Sigmoid colon (tissue), 6 donors: ENCODE measurements at regions not wholly inside any gene's neighbourhood (a gene's known extent, or its start where the extent isn't known, plus 50 kb on each side); places are given as distances from the start of the nearest gene placed in this dataset.

Source experiments
- DNase-seq: peaks from one replicate; pipeline ENCODE4 v3.0.0-alpha.2; 2019
- H3K27ac ChIP-seq, 4 donors: fragments of 200-600 bp; sonication (generic); one replicate each; pipeline ENCODE4 v1.5.1; 2016 to 2019; ENCODE audit warnings: mild to moderate bottlenecking in 1 of 4
- H3K27me3 ChIP-seq, 3 donors: fragments of 200-600 bp; sonication (generic); one replicate each; pipeline ENCODE4 v1.5.1; 2019; ENCODE audit warnings: mild to moderate bottlenecking in 1 of 3
- H3K36me3 ChIP-seq, 4 donors: fragments of 200-600 bp; sonication (generic); one replicate each; pipeline ENCODE4 v1.5.1; 2016 to 2019
- H3K4me1 ChIP-seq, 4 donors: fragments of 200-600 bp; sonication (generic); one replicate each; pipeline ENCODE4 v1.5.1; 2017 to 2019
- H3K4me3 ChIP-seq, 4 donors: fragments of 200-600 bp; sonication (generic); one replicate each; pipeline ENCODE4 v1.5.1; 2017 to 2019; ENCODE audit warnings: mild to moderate bottlenecking in 2 of 4, moderate library complexity in 1 of 4
- H3K9me3 ChIP-seq, 4 donors: fragments of 200-600 bp in 3 of 4; sonication (generic) in 3 of 4; one replicate each; pipeline versions ENCODE4 v1.5.1 to v1.6.1; 2013 to 2019
- CTCF ChIP-seq, 4 experiments: fragments of 450-650 bp in 3 of 4; fragments of 200-600 bp in 1 of 4; IDR thresholded peaks; one replicate each; pipeline ENCODE4 v1.5.1; 2016 to 2019; ENCODE audit warnings: antibody characterized with exemption in 4 of 4, mild to moderate bottlenecking in 3 of 4, moderate library complexity in 2 of 4
- EP300 ChIP-seq, 4 donors: sonication (generic); formaldehyde crosslinking; IDR thresholded peaks; one replicate each; pipeline ENCODE4 v1.6.1; 2017; ENCODE audit warnings: antibody characterized with exemption in 4 of 4
- POLR2A ChIP-seq, 2 donors: fragments of 450-650 bp; IDR thresholded peaks; one replicate each; pipeline ENCODE4 v1.6.1; 2016; ENCODE audit warnings: antibody characterized with exemption in 2 of 2, mild to moderate bottlenecking in 2 of 2, moderate library complexity in 2 of 2
- POLR2AphosphoS5 ChIP-seq, 4 donors: sonication (generic); formaldehyde crosslinking; IDR thresholded peaks; one replicate each; pipeline ENCODE4 v1.6.1; 2017; ENCODE audit warnings: antibody characterized with exemption in 4 of 4
- WGBS, 2 donors: extraction: QIAGEN DNeasy Blood & Tissue Kit; methylation state at CpG; one replicate each; pipeline ENCODE4 v1.1.7; 2013; 5-methylcytosine and 5-hydroxymethylcytosine counted together
- intact Hi-C: fragments of 100-400 bp; cut with DNase I; formaldehyde crosslinking; loops from one replicate; pipeline ENCODE4 v1.15.1; 2023
- donor health status: healthy with polysubstance abuse.
- donor health status: healthy.

DNA sequence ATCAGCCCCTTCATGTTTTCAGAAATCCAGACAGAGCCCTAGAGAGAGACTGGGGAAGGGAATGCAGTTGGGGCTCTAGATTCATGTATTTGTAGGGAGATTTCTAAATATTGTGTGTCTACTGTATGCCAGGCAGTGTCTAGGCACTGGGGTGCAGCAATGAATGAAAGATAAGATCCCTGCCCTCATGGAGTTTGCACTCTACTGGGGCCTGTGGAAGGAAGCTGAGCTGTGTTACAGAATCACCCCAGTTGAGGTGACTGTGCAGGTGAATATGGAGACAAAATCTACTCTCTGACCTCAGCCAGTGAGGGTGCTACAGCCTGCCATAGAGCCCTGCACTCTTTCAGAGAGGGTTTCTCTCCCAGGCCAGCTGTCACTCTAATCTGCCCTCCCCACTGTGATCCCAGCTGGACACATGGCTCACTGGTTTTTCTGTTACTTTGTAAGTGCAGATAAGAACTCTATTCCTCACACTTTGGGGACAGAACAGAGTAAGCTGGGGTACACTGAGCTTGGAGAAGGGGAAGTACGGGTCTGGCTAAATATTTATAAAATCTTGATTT lies 69.2 kb upstream of the E2F3 start:
- TF ChIP-seq POLR2AphosphoS5 (IDR thresholded peaks at IDR 0.05) = no peak
- TF ChIP-seq CTCF (IDR thresholded peaks at IDR 0.05) = no peak
- TF ChIP-seq POLR2A (IDR thresholded peaks at IDR 0.05) = no peak
- no peak for TF ChIP-seq EP300 (IDR thresholded peaks at IDR 0.05)
- Histone ChIP-seq H3K4me3 (no peak overlapping the region), H3K9me3 (no peaks in the 10 kb centered on the region), H3K4me1 (no peaks in the 10 kb centered on the region), H3K27ac (no peak overlapping the region), H3K36me3 (no peaks in the 10 kb centered on the region), H3K27me3 (no peaks in the 10 kb centered on the region)
- DNase-seq = no peak
- 86 to 90% methylated on average over 1 of the region's 1 CpG for WGBS, 2 donors
- intact Hi-C loops = no loop called here

- intact Hi-C loops = no loop called here
- TF ChIP-seq POLR2AphosphoS5 (IDR thresholded peaks at IDR 0.05) (no peak), CTCF (IDR thresholded peaks at IDR 0.05) (no peak), POLR2A (IDR thresholded peaks at IDR 0.05) (no peak), EP300 (IDR thresholded peaks at IDR 0.05) (no peak)
- no peaks in the 10 kb centered on the region for H3K27me3 ChIP-seq
- H3K27ac ChIP-seq = no peak overlapping the region
- 90 to 92% methylated on average over 9 of the region's 9 CpGs for WGBS, 2 donors
- no peaks in the 10 kb centered on the region for H3K4me1 ChIP-seq
- no peaks in the 10 kb centered on the region for H3K36me3 ChIP-seq
- H3K4me3 ChIP-seq = no peak overlapping the region
- no peak for DNase-seq
- H3K9me3 ChIP-seq = no peaks in the 10 kb centered on the region
These were observed 67.9 kb upstream of the E2F3 start for GRCh38 chr6:20333721-20334269.

GRCh38 chr6:20334334-20334733 lies 67.3 kb upstream of the E2F3 start:
- Histone ChIP-seq H3K9me3 (no peaks in the 10 kb centered on the region), H3K27me3 (no peaks in the 10 kb centered on the region), H3K4me3 (no peak overlapping the region), H3K27ac (no peak overlapping the region), H3K36me3 (no peaks in the 10 kb centered on the region), H3K4me1 (no peaks in the 10 kb centered on the region)
- WGBS, 2 donors = 93 to 95% methylated on average over 8 of the region's 8 CpGs
- no peak for DNase-seq
- intact Hi-C loops = no loop called here
- no peak for TF ChIP-seq POLR2AphosphoS5 (IDR thresholded peaks at IDR 0.05)
- TF ChIP-seq CTCF (IDR thresholded peaks at IDR 0.05) = no peak
- TF ChIP-seq POLR2A (IDR thresholded peaks at IDR 0.05) = no peak
- no peak for TF ChIP-seq EP300 (IDR thresholded peaks at IDR 0.05)

- no peak overlapping the region for H3K27ac ChIP-seq
- intact Hi-C loops = no loop called here
- DNase-seq = no peak
- no peaks in the 10 kb centered on the region for H3K27me3 ChIP-seq
- H3K4me3 ChIP-seq = no peak overlapping the region
- H3K36me3 ChIP-seq = no peaks in the 10 kb centered on the region
- no peak for TF ChIP-seq POLR2AphosphoS5 (IDR thresholded peaks at IDR 0.05)
- no peak for TF ChIP-seq EP300 (IDR thresholded peaks at IDR 0.05)
- TF ChIP-seq POLR2A (IDR thresholded peaks at IDR 0.05) = no peak
- no peak for TF ChIP-seq CTCF (IDR thresholded peaks at IDR 0.05)
- whole genome bisulfite sequencing, 2 donors = 93 to 96% methylated on average over 1 of the region's 1 CpG
- no peaks in the 10 kb centered on the region for H3K9me3 ChIP-seq
- H3K4me1 ChIP-seq = no peaks in the 10 kb centered on the region
These were observed 66.7 kb upstream of the E2F3 start for GRCh38 chr6:20334962-20335361.

DNA sequence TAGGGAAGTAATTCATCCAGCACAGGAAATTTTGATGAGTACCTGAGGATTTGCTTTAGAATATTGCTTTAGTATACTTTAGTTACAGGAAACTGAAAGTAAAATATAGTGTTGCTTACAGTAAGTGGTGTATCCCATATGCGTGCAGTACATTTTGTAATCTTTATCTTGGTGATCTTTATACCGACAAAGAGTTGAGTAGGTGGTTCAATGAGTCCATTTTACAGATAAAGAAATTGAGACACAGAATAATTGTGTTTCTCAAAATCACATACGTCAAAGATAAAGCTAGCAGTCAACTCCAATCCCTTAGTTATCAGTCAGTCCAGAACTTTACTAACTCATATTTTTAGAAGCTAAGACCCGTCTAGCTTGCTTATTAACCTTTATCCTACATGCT lies 65.8 kb upstream of the E2F3 start:
- DNase-seq = no peak
- H3K9me3 ChIP-seq = no peaks in the 10 kb centered on the region
- no peak overlapping the region for H3K4me3 ChIP-seq
- intact Hi-C loops = no loop called here
- no peaks in the 10 kb centered on the region for H3K27me3 ChIP-seq
- H3K36me3 ChIP-seq = no peaks in the 10 kb centered on the region
- TF ChIP-seq POLR2A (IDR thresholded peaks at IDR 0.05) (no peak), EP300 (IDR thresholded peaks at IDR 0.05) (no peak), POLR2AphosphoS5 (IDR thresholded peaks at IDR 0.05) (no peak), CTCF (IDR thresholded peaks at IDR 0.05) (no peak)
- no peaks in the 10 kb centered on the region for H3K4me1 ChIP-seq
- 14 to 28% methylated on average over 4 of the region's 4 CpGs for WGBS, 2 donors
- H3K27ac ChIP-seq = no peak overlapping the region
